ENCODE measurements at regions not wholly inside any gene's neighbourhood (a gene's known extent, or its start where the extent isn't known, plus 50 kb on each side); places are given as distances from the start of the nearest gene placed in this dataset.

GRCh38 chr2:149645391-149645790 is 57.8 kb upstream of the MMADHC start:
- no peak overlapping the region for H3K56ac ChIP-seq (ENCODE audit: insufficient read length, low read depth, low read length)
- H3K4me3 Mint-ChIP-seq = no peak overlapping the region

More at GRCh38 chr2:149645391-149645790, 57.8 kb upstream of the MMADHC start:
- no peak overlapping the region for H3K18ac ChIP-seq (ENCODE audit: insufficient read length, low read depth, low read length)
- no peak overlapping the region for H3K27ac ChIP-seq (ENCODE audit: insufficient read length, low read depth, low read length)
- peaks cover 15 to 16% of the 10 kb centered on the region in 2 experiments for H3K9me3 Mint-ChIP-seq
- no peaks in the 10 kb centered on the region; the same call in 1 of the 2 replicates for H3K27me3 Mint-ChIP-seq (ENCODE audit: low read depth)
- H3K14ac ChIP-seq (ENCODE audit: insufficient read depth, low read length) = no peak overlapping the region
- H2AFZ ChIP-seq (ENCODE audit: low read length) = no peak overlapping the region
- H3K79me2 ChIP-seq (ENCODE audit: insufficient read depth, low read length) = no peaks in the 10 kb centered on the region
- H3K23ac ChIP-seq (ENCODE audit: insufficient read length, low read depth, low read length) = no peak overlapping the region
- no peaks in the 10 kb centered on the region for H3K27me3 ChIP-seq (ENCODE audit: insufficient read depth, low read length)
- H4K5ac ChIP-seq (ENCODE audit: insufficient read length, low read depth, low read length) = no peak overlapping the region
- no peak for DNase-seq
- no peaks in the 10 kb centered on the region for H3K9me3 ChIP-seq (ENCODE audit: control insufficient read depth, low read depth, low read length)
- peaks cover 6 to 16% (median 8%) of the 10 kb centered on the region in 3 experiments; a peak in 5 of 7 replicates for H3K36me3 Mint-ChIP-seq (ENCODE audit: insufficient read depth in 1 of 3, low read depth in 3 of 3)
- no peak overlapping the region for H3K4me2 ChIP-seq (ENCODE audit: insufficient read depth, insufficient read length, low read length)
- H3K9ac ChIP-seq (ENCODE audit: extremely low read depth, insufficient read length, low read length) = no peak overlapping the region
- H4K8ac ChIP-seq (replicated peaks; ENCODE audit: insufficient read length, low read depth, low read length) = no peak overlapping the region
- no peaks in the 10 kb centered on the region for H3K4me1 ChIP-seq (ENCODE audit: insufficient read depth, low read length)
- no peaks in the 10 kb centered on the region for H3K23me2 ChIP-seq (ENCODE audit: insufficient read length, low read depth, low read length, poor library complexity, severe bottlenecking)
- H2BK5ac ChIP-seq (ENCODE audit: insufficient read length, low read length) = no peak overlapping the region
- H2BK120ac ChIP-seq (ENCODE audit: low read depth, low read length, poor library complexity, severe bottlenecking) = no peak overlapping the region
- H2BK15ac ChIP-seq (ENCODE audit: low read depth, low read length) = no peak overlapping the region
- no peaks in the 10 kb centered on the region for H3K79me1 ChIP-seq (ENCODE audit: insufficient read depth, low read depth, low read length, poor library complexity, severe bottlenecking)
- no peak for TF ChIP-seq CTCF (conservative IDR thresholded peaks at IDR 0.05)
- H3K4ac ChIP-seq (ENCODE audit: low read depth, low read length) = no peak overlapping the region
- H2AK5ac ChIP-seq (ENCODE audit: insufficient read length, low read length) = no peak overlapping the region
- H3K4me1 Mint-ChIP-seq = peaks cover 0 to 4% of the 10 kb centered on the region in 2 experiments; a peak in 1 of 4 replicates
- no peaks in the 10 kb centered on the region for H4K20me1 ChIP-seq (ENCODE audit: control insufficient read depth, insufficient read depth, insufficient read length)
- no peak overlapping the region for H4K91ac ChIP-seq (ENCODE audit: insufficient read length, low read depth, low read length)
- H3K27ac Mint-ChIP-seq = peak overlapping the region in 1 of 3 experiments; percentile 48; a peak in 1 of 7 replicates
- no peak overlapping the region for H3T11ph ChIP-seq (ENCODE audit: low read length)
- no peak overlapping the region for H2BK20ac ChIP-seq (ENCODE audit: low read depth, low read length, poor library complexity, severe bottlenecking)
- no peak overlapping the region for H2BK12ac ChIP-seq (ENCODE audit: insufficient read length, low read depth, low read length)
